SK-N-MC (cell line): ENCODE measurements at regions not wholly inside any gene's neighbourhood (a gene's known extent, or its start where the extent isn't known, plus 50 kb on each side); places are given as distances from the start of the nearest gene placed in this dataset.

Source experiments
- EZH2 ChIP-seq: fragments of 200-600 bp; sonication (generic); IDR thresholded peaks from one replicate; pipeline ENCODE4 v1.6.1; 2017; ENCODE audit warnings: antibody characterized with exemption
- FOXP2 ChIP-seq: optimal IDR thresholded peaks from 2 replicates; pipeline ENCODE3; 2011; ENCODE audit warnings: mild to moderate bottlenecking, moderate library complexity; ENCODE audit not compliant: insufficient read depth; ENCODE audit errors: extremely low read length, control extremely low read depth
- POLR2AphosphoS5 ChIP-seq: IDR thresholded peaks from 2 replicates; pipeline ENCODE4 v1.6.1; 2012; ENCODE audit warnings: mild to moderate bottlenecking, low read depth, low read length, borderline replicate concordance

- TF ChIP-seq EZH2 (no peak), POLR2AphosphoS5 (no peak), FOXP2 (no peak)
Observed at GRCh38 chr4:115609631-115610030, 496.2 kb upstream of the NDST4 start.
